Stimulated activated CD4-positive, alpha-beta T cell treated with anti-CD3 and anti-CD28 coated beads, Interleukin-1b, Interleukin-23, amount 100 ng/mL, for 4 hours (primary cell): ENCODE measurements at regions not wholly inside any gene's neighbourhood (a gene's known extent, or its start where the extent isn't known, plus 50 kb on each side); places are given as distances from the start of the nearest gene placed in this dataset.

Experiments used
- DNase-seq, 2 donors: peaks; one replicate each; pipeline ENCODE4 v3.0.0-alpha.2; 2020; ENCODE audit warnings: low read depth in 2 of 2

GRCh38 chr5:175034924-175035323 lies 310.5 kb downstream of the MSX2 start:
- DNase-seq = no peak

GRCh38 chr5:175032741-175033151 lies 308.4 kb downstream of the MSX2 start:
- no peak for DNase-seq

GRCh38 chr5:175032013-175032412 lies 307.6 kb downstream of the MSX2 start:
- DNase-seq = no peak

GRCh38 chr5:175027390-175027789 lies 303.0 kb downstream of the MSX2 start:
- DNase-seq = no peak

GRCh38 chr5:175025077-175025476 lies 300.7 kb downstream of the MSX2 start:
- DNase-seq = no peak

- no peak for DNase-seq
Observed at GRCh38 chr5:175021841-175022625, 297.7 kb downstream of the MSX2 start.

GRCh38 chr5:175021321-175021720 lies 296.9 kb downstream of the MSX2 start:
- DNase-seq = no peak

- DNase-seq = no peak
Observed at GRCh38 chr5:175015028-175015685, 290.8 kb downstream of the MSX2 start.

- no peak for DNase-seq
Observed at GRCh38 chr5:175013251-175013650, 288.9 kb downstream of the MSX2 start.

- DNase-seq = no peak
Observed at GRCh38 chr5:175012267-175012666, 287.9 kb downstream of the MSX2 start.

- no peak for DNase-seq
Observed at GRCh38 chr5:175003531-175003930, 279.1 kb downstream of the MSX2 start.

- DNase-seq = no peak
Observed at GRCh38 chr5:175001876-175002645, 277.7 kb downstream of the MSX2 start.

- no peak for DNase-seq
Observed at GRCh38 chr5:175001311-175001710, 276.9 kb downstream of the MSX2 start.

- DNase-seq = no peak
Observed at GRCh38 chr5:174999581-174999980, 275.2 kb downstream of the MSX2 start.

- no peak for DNase-seq
Observed at GRCh38 chr5:174998131-174998730, 273.8 kb downstream of the MSX2 start.

- no peak for DNase-seq
Observed at GRCh38 chr5:174997688-174998087, 273.3 kb downstream of the MSX2 start.

GRCh38 chr5:174996941-174997340 lies 272.6 kb downstream of the MSX2 start:
- no peak for DNase-seq

GRCh38 chr5:174995827-174996226 lies 271.4 kb downstream of the MSX2 start:
- DNase-seq = no peak

GRCh38 chr5:174991847-174992246 lies 267.5 kb downstream of the MSX2 start:
- no peak for DNase-seq

GRCh38 chr5:174990909-174991308 lies 266.5 kb downstream of the MSX2 start:
- DNase-seq = no peak

- DNase-seq = no peak
Observed at GRCh38 chr5:174987443-174988012, 263.1 kb downstream of the MSX2 start.

GRCh38 chr5:174984863-174985262 lies 260.5 kb downstream of the MSX2 start:
- DNase-seq = no peak
